Heart left ventricle (tissue), 16 donors: ENCODE measurements at regions not wholly inside any gene's neighbourhood (a gene's known extent, or its start where the extent isn't known, plus 50 kb on each side); places are given as distances from the start of the nearest gene placed in this dataset.

ENCODE experiments used
- ATAC-seq, 4 donors: fragments of 200-7000 bp; cut with Tn5 transposase; one replicate each; pipeline ENCODE4 v1.9.1; 2020 to 2022; ENCODE audit warnings: moderate library complexity in 4 of 4, mild to moderate bottlenecking in 3 of 4, moderate number of reproducible peaks in 1 of 4
- DNase-seq, 5 donors: peaks; one replicate each; pipeline ENCODE4 v3.0.0-alpha.2; 2020
- H3K27ac ChIP-seq, 12 donors: fragments of 200-600 bp; sonication (generic) in 4 of 12; one replicate each; pipeline versions ENCODE4 v1.5.0 to v1.8.0; 2016 to 2022; ENCODE audit warnings: mild to moderate bottlenecking in 2 of 12
- H3K27me3 ChIP-seq, 9 donors: fragments of 200-600 bp; sonication (generic) in 2 of 9; one replicate each; pipeline versions ENCODE4 v1.5.1 to v1.8.0; 2016 to 2022; ENCODE audit warnings: mild to moderate bottlenecking in 3 of 9
- H3K36me3 ChIP-seq, 9 donors: fragments of 200-600 bp; sonication (generic) in 2 of 9; one replicate each; pipeline versions ENCODE4 v1.5.0 to v1.8.0; 2018 to 2022; ENCODE audit warnings: mild to moderate bottlenecking in 2 of 9
- H3K4me1 ChIP-seq, 12 donors: fragments of 200-600 bp; sonication (generic) in 4 of 12; one replicate each; pipeline versions ENCODE4 v1.5.0 to v1.8.0; 2016 to 2022; ENCODE audit warnings: mild to moderate bottlenecking in 3 of 12
- H3K4me3 ChIP-seq, 12 donors: fragments of 200-600 bp; sonication (generic) in 4 of 12; one replicate each; pipeline versions ENCODE4 v1.5.0 to v1.8.0; 2017 to 2022; ENCODE audit warnings: mild to moderate bottlenecking in 9 of 12, moderate library complexity in 4 of 12
- H3K9me3 ChIP-seq, 12 donors: fragments of 200-600 bp; sonication (generic) in 4 of 12; one replicate each; pipeline versions ENCODE4 v1.5.0 to v1.8.0; 2016 to 2022; ENCODE audit warnings: mild to moderate bottlenecking in 1 of 12
- POLR2A ChIP-seq, 2 donors: fragments of 450-650 bp; IDR thresholded peaks; one replicate each; pipeline ENCODE4 v1.6.1; 2017; ENCODE audit warnings: antibody characterized with exemption in 2 of 2, mild to moderate bottlenecking in 2 of 2, moderate library complexity in 2 of 2
- WGBS, 4 donors: extraction: QIAGEN DNeasy Blood & Tissue Kit in 2 of 4; methylation state at CpG; one replicate each; pipeline versions ENCODE4 v1.1.5 to v1.1.7; 2013 to 2018; 5-methylcytosine and 5-hydroxymethylcytosine counted together
- intact Hi-C, 10 donors: fragments of 100-400 bp; cut with DNase I; formaldehyde crosslinking; loops; one replicate each; pipeline versions ENCODE4 v1.11.1 to v1.14.2; 2022
- TF ChIP-seq, protein P1 (sequence below), 12 donors: fragments of 200-600 bp; sonication (generic) in 4 of 12; IDR thresholded peaks; one replicate each; pipeline versions ENCODE4 v1.5.0 to v1.8.0; 2018 to 2022; ENCODE audit warnings: antibody characterized with exemption in 12 of 12, mild to moderate bottlenecking in 5 of 12
- donor health status: ischemic (EF 13 %, LVEDD 7.1; RV severe dilation, severe dysfunction).
- donor health status: healthy with polysubstance abuse.
- donor health status: DM: no; HTN: yes; CAD: no.
- donor health status: DM: no; HTN: no; CAD: no.
- donor health status: ischemic (EF 25% LVEDD 6.9; RV normal size, moderate dysfunction).
- donor health status: ischemic (EF 25% LVEDD 5.7; RV mildly dilated, moderate dysfunction).
- donor health status: healthy.
- donor health status: DM: yes; HTN: yes; CAD: no.
- donor health status: ischemic (EF 35%, LVEDD 5.7; RV mildly dilated, moderate dysfunction).
- donor health status: nonischemic (EF 11% LVEDD 7.7; RV severe dilation, severe dysfunction).
- donor health status: DM: yes; HTN: yes; CAD: no.
- donor health status: PGD.
- donor health status: ischemic (EF 29% LVEDD 5.4; RV normal size, mild dysfunction).
- donor health status: nonischemic (EF 23%, LVEDD 6.1; RV moderate dilation, normal function).

DNA sequence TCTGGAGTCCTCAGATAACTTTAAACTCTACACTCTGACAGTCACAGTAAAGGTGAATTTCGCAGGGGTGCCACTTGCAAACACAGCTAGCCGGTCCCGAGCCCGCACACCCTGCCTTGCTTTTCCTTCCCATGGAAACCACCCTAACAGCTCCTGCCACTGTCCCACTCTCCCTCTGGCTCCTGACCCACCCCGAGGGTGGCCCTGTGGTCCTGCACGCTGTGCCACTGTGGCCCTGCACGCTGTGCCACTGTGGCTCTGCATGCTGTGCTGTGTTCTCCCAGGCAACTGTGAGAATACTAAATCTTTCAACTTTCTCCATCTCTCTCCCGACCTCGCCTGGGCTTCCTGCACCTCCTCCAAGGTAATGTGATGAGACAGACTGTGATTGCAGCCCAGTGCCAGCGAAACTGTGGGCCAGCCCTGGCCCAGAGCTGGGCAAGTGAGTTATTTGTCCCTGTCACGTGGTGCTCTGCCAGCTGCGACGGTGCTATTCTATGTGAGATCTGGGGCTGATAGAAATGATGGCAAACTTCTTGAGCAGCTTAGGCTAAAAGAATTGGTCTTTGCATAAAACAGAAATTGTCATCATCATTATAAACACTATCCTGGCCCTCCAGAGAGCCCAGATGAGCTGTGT is 63.4 kb upstream of the TARBP1 start:
- Histone ChIP-seq H3K27me3 (no peaks in the 10 kb centered on the region), H3K27ac (peak overlapping the region in 11 of 12 donors; percentile 43 to 99 (median 90)), H3K36me3 (no peaks in the 10 kb centered on the region), H3K4me3 (no peak overlapping the region), H3K9me3 (no peaks in the 10 kb centered on the region), H3K4me1 (peaks cover 12 to 94% (median 66%) of the 10 kb centered on the region in 12 donors)
- intact Hi-C loops = loop anchor here in 5 of 10 donors (2.0 to 5.0 kb wide), 2 partner anchors 22 to 40 kb away; no protein-coding TSS in a partner anchor
- ATAC-seq = no peak
- DNase-seq = no peak
- TF ChIP-seq, protein P1, sequence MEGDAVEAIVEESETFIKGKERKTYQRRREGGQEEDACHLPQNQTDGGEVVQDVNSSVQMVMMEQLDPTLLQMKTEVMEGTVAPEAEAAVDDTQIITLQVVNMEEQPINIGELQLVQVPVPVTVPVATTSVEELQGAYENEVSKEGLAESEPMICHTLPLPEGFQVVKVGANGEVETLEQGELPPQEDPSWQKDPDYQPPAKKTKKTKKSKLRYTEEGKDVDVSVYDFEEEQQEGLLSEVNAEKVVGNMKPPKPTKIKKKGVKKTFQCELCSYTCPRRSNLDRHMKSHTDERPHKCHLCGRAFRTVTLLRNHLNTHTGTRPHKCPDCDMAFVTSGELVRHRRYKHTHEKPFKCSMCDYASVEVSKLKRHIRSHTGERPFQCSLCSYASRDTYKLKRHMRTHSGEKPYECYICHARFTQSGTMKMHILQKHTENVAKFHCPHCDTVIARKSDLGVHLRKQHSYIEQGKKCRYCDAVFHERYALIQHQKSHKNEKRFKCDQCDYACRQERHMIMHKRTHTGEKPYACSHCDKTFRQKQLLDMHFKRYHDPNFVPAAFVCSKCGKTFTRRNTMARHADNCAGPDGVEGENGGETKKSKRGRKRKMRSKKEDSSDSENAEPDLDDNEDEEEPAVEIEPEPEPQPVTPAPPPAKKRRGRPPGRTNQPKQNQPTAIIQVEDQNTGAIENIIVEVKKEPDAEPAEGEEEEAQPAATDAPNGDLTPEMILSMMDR (IDR thresholded peaks at IDR 0.05) = no peak
- no peak for TF ChIP-seq POLR2A (IDR thresholded peaks at IDR 0.05)
- WGBS, 4 donors = 77 to 82% (median 78%) methylated on average over 13 of the region's 13 CpGs

DNA sequence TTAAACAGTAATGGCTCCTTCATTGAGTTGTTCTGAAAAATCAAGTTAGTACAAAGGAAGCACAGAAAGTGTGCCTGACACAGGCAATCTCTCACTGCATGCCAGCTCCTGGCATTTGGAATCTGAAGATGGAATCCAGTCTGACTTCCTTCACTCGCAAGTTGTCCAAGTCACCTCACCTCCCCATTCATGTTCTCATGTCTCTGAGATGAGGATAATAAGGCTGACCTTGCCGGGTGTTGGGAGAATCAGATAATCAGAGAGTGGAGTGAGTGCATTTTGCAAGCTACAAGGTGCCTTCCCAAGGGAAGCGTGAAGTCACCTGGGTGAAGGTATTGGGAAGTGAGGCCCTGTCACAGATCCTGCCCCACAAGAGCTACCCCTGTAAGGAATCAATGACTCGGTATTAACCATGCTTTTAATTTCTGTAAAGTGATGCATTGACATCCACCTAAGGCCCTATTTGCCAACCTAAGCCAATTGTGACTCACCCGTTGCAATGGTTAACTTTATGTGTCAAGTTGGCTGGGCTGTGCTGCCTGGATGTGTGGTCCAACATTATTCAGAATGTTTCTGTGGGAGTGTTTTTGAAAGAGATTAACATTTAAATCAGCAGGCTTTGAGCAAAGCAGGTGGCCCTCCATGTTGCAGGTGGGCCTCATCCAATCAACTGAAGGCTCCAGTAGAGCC is 62.5 kb upstream of the TARBP1 start:
- no peaks in the 10 kb centered on the region for H3K27me3 ChIP-seq
- DNase-seq (no peak), ATAC-seq (no peak)
- H3K36me3 ChIP-seq = no peaks in the 10 kb centered on the region
- H3K4me1 ChIP-seq = peaks cover 18 to 97% (median 75%) of the 10 kb centered on the region in 12 donors
- no peaks in the 10 kb centered on the region for H3K9me3 ChIP-seq
- peak overlapping the region in 8 of 12 donors; percentile 95 to 99 (median 98) for H3K27ac ChIP-seq
- no peak overlapping the region for H3K4me3 ChIP-seq
- intact Hi-C loops = loop anchor here in 4 of 10 donors (5.0 kb wide), 1 partner anchor 41 kb away; no protein-coding TSS in a partner anchor
- 74 to 83% (median 80%) methylated on average over 5 of the region's 5 CpGs for WGBS, 4 donors
- no peak for TF ChIP-seq POLR2A (IDR thresholded peaks at IDR 0.05)
- TF ChIP-seq, protein P1 (IDR thresholded peaks at IDR 0.05) = no peak

DNA sequence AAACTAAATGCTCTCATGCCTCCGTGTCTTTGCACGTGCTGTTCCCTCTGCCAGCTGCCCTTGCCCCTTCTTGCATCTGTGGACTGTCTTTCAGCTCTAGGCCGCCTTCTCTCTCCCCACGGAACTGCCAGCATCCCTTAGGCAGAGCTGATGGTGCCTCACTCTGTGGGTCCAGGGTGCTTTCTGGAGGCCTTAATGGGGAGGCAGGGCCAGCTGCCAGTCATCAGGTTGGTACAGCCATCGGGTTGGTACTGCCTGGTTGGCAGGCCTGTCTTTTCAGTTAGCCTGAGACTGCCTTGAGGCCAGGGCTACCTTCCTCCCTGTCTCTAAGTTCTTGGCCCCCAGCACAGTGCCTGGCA is 61.4 kb upstream of the TARBP1 start:
- Histone ChIP-seq H3K27me3 (no peaks in the 10 kb centered on the region), H3K27ac (peak overlapping the region in 10 of 12 donors; percentile 81 to 99 (median 98)), H3K9me3 (no peaks in the 10 kb centered on the region), H3K4me1 (peaks cover 25 to 98% (median 78%) of the 10 kb centered on the region in 12 donors), H3K36me3 (no peaks in the 10 kb centered on the region), H3K4me3 (no peak overlapping the region)
- TF ChIP-seq, protein P1 (IDR thresholded peaks at IDR 0.05) = no peak
- no peak for TF ChIP-seq POLR2A (IDR thresholded peaks at IDR 0.05)
- WGBS, 4 donors = 87 to 94% (median 92%) methylated on average over 4 to 5 of the region's 5 CpGs
- ATAC-seq (no peak), DNase-seq (no peak)
- intact Hi-C loops = loop anchor here in 4 of 10 donors (5.0 kb wide), 1 partner anchor 42 kb away; no protein-coding TSS in a partner anchor

DNA sequence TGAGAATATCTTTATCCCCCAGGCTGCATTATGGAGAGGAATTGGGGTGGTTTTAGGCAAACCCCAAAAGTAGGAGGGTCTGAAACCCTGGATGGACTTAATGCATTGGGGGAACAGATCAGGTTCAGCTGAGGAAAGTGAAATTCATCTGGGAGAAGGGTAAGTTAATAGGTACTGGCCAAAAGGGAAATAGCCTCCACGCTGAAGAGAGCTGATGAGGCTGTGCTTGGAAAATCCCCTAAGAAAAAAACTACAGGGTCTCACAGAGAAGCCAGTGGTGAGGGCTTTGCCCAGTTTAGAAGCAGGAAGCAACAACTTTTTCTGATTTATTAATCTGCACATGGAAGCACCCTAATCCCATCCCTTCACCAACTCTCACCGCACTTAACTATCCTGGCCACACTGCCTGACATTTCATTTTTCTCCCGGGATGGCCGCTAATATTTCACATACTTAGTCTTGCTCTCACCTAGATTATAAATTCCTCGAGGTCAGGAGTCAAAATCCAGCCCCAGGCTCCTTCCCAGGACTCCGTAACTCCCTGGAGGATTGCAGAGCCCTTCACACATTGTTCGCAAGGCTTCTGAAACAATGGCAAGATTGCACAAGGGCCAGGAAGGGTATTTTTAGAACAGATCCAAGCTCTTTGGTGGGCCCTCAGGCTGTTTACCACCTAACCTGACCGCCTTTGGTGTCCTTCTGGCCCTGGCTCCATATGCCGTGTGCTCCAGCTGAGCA is 60.9 kb upstream of the TARBP1 start:
- Histone ChIP-seq H3K27me3 (no peaks in the 10 kb centered on the region), H3K4me3 (no peak overlapping the region), H3K27ac (peak overlapping the region; percentile 65 to 99 (median 98)), H3K36me3 (no peaks in the 10 kb centered on the region), H3K9me3 (no peaks in the 10 kb centered on the region), H3K4me1 (peaks cover 28 to 98% (median 79%) of the 10 kb centered on the region in 12 donors)
- ATAC-seq = no peak
- intact Hi-C loops = loop anchor here in 9 of 10 donors (5.0 to 10.0 kb wide), 7 partner anchors 38 to 375 kb away; no protein-coding TSS in a partner anchor
- DNase-seq = no peak
- no peak for TF ChIP-seq POLR2A (IDR thresholded peaks at IDR 0.05)
- TF ChIP-seq, protein P1 (IDR thresholded peaks at IDR 0.05) = no peak
- 73 to 84% (median 80%) methylated on average over 9 of the region's 9 CpGs for WGBS, 4 donors
